PC-3 (cell line): ENCODE measurements at regions not wholly inside any gene's neighbourhood (a gene's known extent, or its start where the extent isn't known, plus 50 kb on each side); places are given as distances from the start of the nearest gene placed in this dataset.

Experiments used
- ATAC-seq: fragments of 200-7000 bp; cut with Tn5 transposase; 2 replicates; pipeline ENCODE4 v1.9.1; 2020; ENCODE audit warnings: mild to moderate bottlenecking, moderate library complexity
- BruUV-seq: library from RNA; stranded (reverse); fragments of 400-500 nt; replicated peaks from 2 replicates; lab custom pipeline; 2021; lab: Mats Ljungman, UMichigan
- CTCF ChIA-PET: fragments of 300-600 bp; sonication (Branson Sonifier 250); formaldehyde crosslinking; loops from one replicate; lab custom pipeline; 2022; ENCODE audit warnings: antibody characterized with exemption; lab: Charles Lee
- POLR2A ChIA-PET: fragments of 300-600 bp; sonication (Branson Sonifier 250); formaldehyde crosslinking; loops from one replicate; lab custom pipeline; 2022; ENCODE audit warnings: antibody characterized with exemption; ENCODE audit not compliant: unreplicated experiment; lab: Charles Lee
- DNase-seq: peaks from one replicate; pipeline ENCODE4 v3.0.0-alpha.2; 2015
- H2AFZ ChIP-seq: fragments of 300-600 bp; sonication (generic); 2 replicates; pipeline ENCODE4 v1.6.0; 2016; ENCODE audit warnings: antibody characterized with exemption, low read length
- H3F3A ChIP-seq: fragments of 300-600 bp; sonication (generic); one replicate; pipeline ENCODE4 v1.6.0; 2017; ENCODE audit warnings: antibody characterized with exemption, low read length, control low read depth, mild to moderate bottlenecking; ENCODE audit not compliant: unreplicated experiment
- H3K27ac ChIP-seq: fragments of 300-600 bp; sonication (generic); 2 replicates; pipeline ENCODE4 v1.5.1; 2016; ENCODE audit warnings: mild to moderate bottlenecking, low read length
- H3K27me3 ChIP-seq: fragments of 300-600 bp; sonication (generic); 2 replicates; pipeline ENCODE4 v1.6.1; 2016; ENCODE audit warnings: low read length, mixed read lengths
- H3K36me3 ChIP-seq: fragments of 300-600 bp; sonication (generic); 2 replicates; pipeline ENCODE4 v1.6.1; 2016; ENCODE audit warnings: low read depth, mixed run types, low read length, mixed read lengths
- H3K4me1 ChIP-seq: fragments of 300-600 bp; sonication (generic); 2 replicates; pipeline ENCODE4 v1.5.1; 2016; ENCODE audit warnings: low read length; ENCODE audit not compliant: insufficient read depth
- H3K4me2 ChIP-seq: fragments of 300-600 bp; sonication (generic); 2 replicates; pipeline ENCODE4 v1.6.0; 2016; ENCODE audit warnings: low read length
- H3K4me3 ChIP-seq: fragments of 300-600 bp; sonication (generic); 2 replicates; pipeline ENCODE4 v1.5.1; 2016; ENCODE audit warnings: mild to moderate bottlenecking, low read length, mixed read lengths
- H3K79me2 ChIP-seq: fragments of 300-600 bp; sonication (generic); 2 replicates; pipeline ENCODE4 v1.6.1; 2017; ENCODE audit warnings: low read length, mixed read lengths
- H3K9ac ChIP-seq: fragments of 300-600 bp; sonication (generic); 2 replicates; pipeline ENCODE4 v1.6.0; 2016; ENCODE audit warnings: mild to moderate bottlenecking, low read length
- H3K9me2 ChIP-seq: fragments of 300-600 bp; sonication (generic); replicated peaks from 2 replicates; pipeline ENCODE4 v1.6.1; 2016; ENCODE audit warnings: mixed run types, low read length, mixed read lengths
- H3K9me3 ChIP-seq: fragments of 300-600 bp; sonication (generic); 2 replicates; pipeline ENCODE4 v1.6.1; 2016; ENCODE audit warnings: low read length, mixed read lengths
- H4K20me1 ChIP-seq: fragments of 300-600 bp; sonication (generic); 2 replicates; pipeline ENCODE4 v1.6.1; 2016; ENCODE audit warnings: low read length, mixed read lengths
- EZH2 ChIP-seq: fragments of 300-600 bp; sonication (generic); IDR thresholded peaks from one replicate; pipeline ENCODE4 v1.6.1; 2017; ENCODE audit warnings: antibody characterized with exemption, mild to moderate bottlenecking, low read length; ENCODE audit not compliant: unreplicated experiment
- EZH2phosphoT487 ChIP-seq: fragments of 300-600 bp; sonication (generic); IDR thresholded peaks from 2 replicates; pipeline ENCODE4 v1.6.1; 2018; ENCODE audit warnings: mild to moderate bottlenecking, antibody characterized with exemption, low read length, borderline replicate concordance
- intact Hi-C: fragments of 100-400 bp; cut with micrococcal nuclease; formaldehyde crosslinking; loops from 2 replicates; pipeline ENCODE4 v1.9.0; 2023
- TF ChIP-seq, protein P1 (sequence below): fragments of 300-600 bp; sonication (generic); conservative IDR thresholded peaks from 2 replicates; pipeline ENCODE4 v1.5.1; 2017; ENCODE audit warnings: antibody characterized with exemption, low read depth, mild to moderate bottlenecking, low read length

DNA sequence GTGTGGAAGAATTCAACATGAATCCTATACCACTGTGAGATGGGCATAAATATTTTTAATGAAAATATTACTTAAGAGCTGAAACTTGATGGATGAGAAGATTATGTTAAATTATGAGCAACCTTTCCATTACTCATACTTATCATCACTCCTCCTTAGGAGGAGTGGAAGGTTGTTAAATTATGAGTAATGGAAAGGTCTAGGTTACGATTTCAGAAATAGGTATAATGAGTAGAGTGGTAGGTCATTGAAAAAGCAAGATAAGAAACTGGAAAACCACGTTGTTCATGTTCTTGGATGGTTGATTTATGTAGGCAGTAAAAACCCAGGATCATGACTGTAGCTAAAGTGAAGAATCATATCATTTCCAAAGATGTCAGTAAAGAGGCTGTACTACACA lies 973.2 kb upstream of the RAG2 start:
- peak; percentile 77 for ATAC-seq
- Histone ChIP-seq H3K4me3 (no peak overlapping the region), H3K9me3 (no peaks in the 10 kb centered on the region), H3K9ac (no peak overlapping the region), H2AFZ (no peak overlapping the region), H4K20me1 (no peaks in the 10 kb centered on the region), H3K27me3 (no peaks in the 10 kb centered on the region), H3K27ac (peak overlapping the region; percentile 48), H3K79me2 (no peaks in the 10 kb centered on the region), H3F3A (no peaks in the 10 kb centered on the region), H3K36me3 (no peaks in the 10 kb centered on the region), H3K9me2 (no peaks in the 10 kb centered on the region), H3K4me1 (peaks cover 15% of the 10 kb centered on the region), H3K4me2 (peak overlapping the region; percentile 26)
- intact Hi-C loops: no loop called here
- ChIA-PET POLR2A (no interaction called here), CTCF (no interaction called here)
- peak; percentile 73 for DNase-seq
- no TSS peak for BruUV-seq
- TF ChIP-seq, protein P1, sequence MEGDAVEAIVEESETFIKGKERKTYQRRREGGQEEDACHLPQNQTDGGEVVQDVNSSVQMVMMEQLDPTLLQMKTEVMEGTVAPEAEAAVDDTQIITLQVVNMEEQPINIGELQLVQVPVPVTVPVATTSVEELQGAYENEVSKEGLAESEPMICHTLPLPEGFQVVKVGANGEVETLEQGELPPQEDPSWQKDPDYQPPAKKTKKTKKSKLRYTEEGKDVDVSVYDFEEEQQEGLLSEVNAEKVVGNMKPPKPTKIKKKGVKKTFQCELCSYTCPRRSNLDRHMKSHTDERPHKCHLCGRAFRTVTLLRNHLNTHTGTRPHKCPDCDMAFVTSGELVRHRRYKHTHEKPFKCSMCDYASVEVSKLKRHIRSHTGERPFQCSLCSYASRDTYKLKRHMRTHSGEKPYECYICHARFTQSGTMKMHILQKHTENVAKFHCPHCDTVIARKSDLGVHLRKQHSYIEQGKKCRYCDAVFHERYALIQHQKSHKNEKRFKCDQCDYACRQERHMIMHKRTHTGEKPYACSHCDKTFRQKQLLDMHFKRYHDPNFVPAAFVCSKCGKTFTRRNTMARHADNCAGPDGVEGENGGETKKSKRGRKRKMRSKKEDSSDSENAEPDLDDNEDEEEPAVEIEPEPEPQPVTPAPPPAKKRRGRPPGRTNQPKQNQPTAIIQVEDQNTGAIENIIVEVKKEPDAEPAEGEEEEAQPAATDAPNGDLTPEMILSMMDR: no peak
- TF ChIP-seq EZH2phosphoT487: no peak
- TF ChIP-seq EZH2: no peak

DNA sequence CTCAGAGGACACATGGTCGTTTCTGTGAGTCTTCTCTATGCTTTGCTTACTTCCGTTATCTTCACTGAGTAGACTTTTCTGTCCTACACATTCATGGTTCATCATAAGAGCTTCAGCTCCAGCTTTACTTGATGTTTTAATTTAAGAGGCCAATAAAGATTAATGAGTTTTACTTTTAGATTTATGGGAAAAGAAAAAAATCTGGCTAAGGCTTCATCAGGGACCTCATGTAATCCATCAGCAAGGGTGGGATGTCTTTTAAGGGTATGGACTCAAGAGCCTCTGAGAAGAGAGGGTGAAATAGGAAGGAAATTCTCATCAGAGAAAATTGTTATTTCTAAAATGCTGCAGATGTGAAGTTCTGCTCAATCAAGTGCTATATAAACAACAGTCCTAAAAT lies 963.0 kb upstream of the RAG2 start:
- H3K4me1 ChIP-seq: no peaks in the 10 kb centered on the region
- no peaks in the 10 kb centered on the region for H3K36me3 ChIP-seq
- no peak for ATAC-seq
- no peak overlapping the region for H3K4me3 ChIP-seq
- H3K27ac ChIP-seq: no peak overlapping the region
- no peak overlapping the region for H3K9ac ChIP-seq
- no peaks in the 10 kb centered on the region for H3K79me2 ChIP-seq
- H3K4me2 ChIP-seq: no peak overlapping the region
- ChIA-PET POLR2A (interaction anchor here (0.6 kb wide), 1 partner anchor 479 kb away, joined by 3 read pairs; no protein-coding TSS in a partner anchor), CTCF (no interaction called here)
- no peak for DNase-seq
- no peaks in the 10 kb centered on the region for H3K9me3 ChIP-seq
- TF ChIP-seq EZH2phosphoT487 (no peak), EZH2 (no peak)
- TF ChIP-seq, protein P1: no peak
- no peaks in the 10 kb centered on the region for H3F3A ChIP-seq
- intact Hi-C loops: no loop called here
- H2AFZ ChIP-seq: no peak overlapping the region; the same call in 1 of the 2 replicates
- no TSS peak for BruUV-seq
- no peaks in the 10 kb centered on the region for H3K9me2 ChIP-seq
- no peaks in the 10 kb centered on the region for H4K20me1 ChIP-seq
- no peaks in the 10 kb centered on the region for H3K27me3 ChIP-seq

DNA sequence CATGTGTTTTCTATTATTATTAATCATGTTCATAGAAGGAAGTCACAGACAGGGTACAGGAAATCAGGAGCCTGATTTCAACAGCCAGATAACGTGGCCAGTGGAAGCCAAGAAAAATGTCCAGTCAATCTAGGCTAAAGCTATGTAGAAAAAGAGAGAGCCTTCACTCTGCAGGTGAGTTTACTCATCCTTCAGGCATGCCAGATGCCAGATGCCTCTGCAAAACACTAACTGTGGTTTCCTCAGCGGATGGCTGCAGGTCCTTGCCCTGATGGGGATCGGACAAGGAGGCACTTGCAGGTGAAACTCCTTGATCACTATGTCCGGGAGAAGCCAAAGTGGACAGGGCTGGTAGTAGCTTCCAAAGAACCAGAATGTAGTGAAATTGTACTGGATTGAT lies 962.3 kb upstream of the RAG2 start:
- Histone ChIP-seq H3K36me3 (no peaks in the 10 kb centered on the region), H3K4me2 (no peak overlapping the region), H2AFZ (no peak overlapping the region; the same call in 1 of the 2 replicates), H3F3A (no peaks in the 10 kb centered on the region), H3K4me1 (no peaks in the 10 kb centered on the region), H3K9me2 (no peaks in the 10 kb centered on the region), H3K27me3 (no peaks in the 10 kb centered on the region), H3K79me2 (no peaks in the 10 kb centered on the region), H4K20me1 (no peaks in the 10 kb centered on the region), H3K9me3 (no peaks in the 10 kb centered on the region), H3K27ac (no peak overlapping the region), H3K4me3 (no peak overlapping the region), H3K9ac (no peak overlapping the region)
- ATAC-seq (peak; percentile 31; the same call in 1 of the 2 replicates), DNase-seq (peak; percentile 52)
- TF ChIP-seq, protein P1: no peak
- TF ChIP-seq EZH2 (no peak), EZH2phosphoT487 (no peak)
- ChIA-PET CTCF (no interaction called here), POLR2A (no interaction called here)
- intact Hi-C loops: no loop called here
- BruUV-seq: no TSS peak
